HG03469 (cell line): ENCODE measurements at regions not wholly inside any gene's neighbourhood (a gene's known extent, or its start where the extent isn't known, plus 50 kb on each side); places are given as distances from the start of the nearest gene placed in this dataset.
A peak's percentile ranks its signal among the peaks of the same experiment; 100 is the strongest.

Experiments used
- ATAC-seq: cut with Tn5 transposase; IDR thresholded peaks from one replicate; pipeline ENCODE4 v1.9.1; 2021; ENCODE audit warnings: mild to moderate bottlenecking, moderate library complexity, moderate number of reproducible peaks; ENCODE audit not compliant: unreplicated experiment

DNA sequence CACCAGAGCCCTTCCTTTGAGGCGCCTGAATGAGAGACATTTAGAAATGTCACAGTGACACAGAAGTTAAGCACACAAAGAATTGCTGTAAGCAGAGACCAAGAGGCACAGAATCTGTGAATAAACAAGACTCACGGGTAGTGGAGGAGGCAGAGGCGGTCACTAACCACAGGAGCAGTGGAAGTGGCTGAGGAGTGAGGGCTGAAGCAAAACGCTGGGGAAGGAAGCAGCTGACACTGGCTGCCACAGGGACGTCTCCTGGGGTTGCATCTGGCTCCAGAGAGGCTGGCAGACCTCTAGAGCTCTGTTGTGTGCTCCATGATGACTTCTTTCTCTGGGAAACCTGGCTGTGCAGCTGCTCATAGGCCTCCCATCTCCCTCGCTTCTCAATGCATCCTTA is 65.0 kb upstream of the SLC2A12 start:
- no peak for ATAC-seq

DNA sequence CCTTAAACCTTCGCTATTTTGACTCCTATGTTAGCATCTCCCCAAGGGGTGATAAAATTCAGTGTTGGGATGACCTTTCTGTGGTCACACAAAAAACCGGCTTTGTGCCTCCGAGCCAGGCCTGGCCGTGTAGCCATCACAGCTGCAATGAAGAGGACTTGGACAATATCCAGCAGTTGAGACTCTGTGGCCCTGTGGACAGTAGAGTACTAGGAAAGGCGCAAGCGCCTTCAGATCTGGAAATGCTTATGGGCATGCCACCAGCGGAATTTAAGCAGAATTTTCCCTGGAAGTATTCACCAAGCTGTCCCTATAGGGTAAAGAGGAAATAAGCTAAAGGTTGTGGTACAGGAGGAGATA is 63.3 kb upstream of the SLC2A12 start:
- ATAC-seq = no peak

DNA sequence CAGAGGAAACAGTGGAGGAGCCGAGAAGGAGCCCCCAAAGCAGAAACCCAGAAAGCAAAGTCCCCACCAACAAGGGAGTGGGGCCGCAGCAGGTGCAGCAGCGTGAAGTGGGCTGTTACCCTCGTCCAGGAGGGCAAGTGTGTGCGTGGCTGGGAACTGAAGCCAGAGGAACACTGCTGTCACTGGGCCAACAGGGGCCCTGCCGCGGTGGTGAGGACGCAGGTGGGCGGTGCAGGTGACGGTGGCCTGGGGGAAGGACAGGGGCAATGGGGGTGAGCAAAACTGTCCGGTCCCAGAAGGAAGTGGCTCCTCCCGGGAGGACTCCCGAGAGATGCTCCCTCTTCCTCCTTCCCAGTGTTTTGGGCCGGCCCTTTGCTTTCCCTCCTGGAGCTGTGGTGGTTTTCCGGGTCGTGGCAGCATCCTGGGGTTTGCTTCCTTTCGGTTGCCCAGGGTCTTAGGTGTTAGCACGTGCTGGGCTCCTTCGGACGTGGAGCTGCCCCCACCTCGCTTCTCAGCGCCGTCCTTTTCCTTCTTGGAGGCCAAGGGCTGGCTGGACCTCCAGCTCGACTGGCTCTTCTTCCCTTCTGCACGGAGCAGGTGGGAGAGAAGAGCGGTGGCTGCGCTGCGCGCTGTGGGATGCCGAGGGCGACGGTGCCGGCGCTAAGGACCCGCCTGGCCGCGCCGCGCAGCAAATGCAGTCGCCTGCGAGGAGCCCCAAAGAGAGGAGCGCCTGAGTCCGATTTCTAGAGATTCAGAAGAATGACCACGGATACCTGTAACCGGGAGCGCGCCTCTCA is 62.7 kb upstream of the SLC2A12 start:
- no peak for ATAC-seq

DNA sequence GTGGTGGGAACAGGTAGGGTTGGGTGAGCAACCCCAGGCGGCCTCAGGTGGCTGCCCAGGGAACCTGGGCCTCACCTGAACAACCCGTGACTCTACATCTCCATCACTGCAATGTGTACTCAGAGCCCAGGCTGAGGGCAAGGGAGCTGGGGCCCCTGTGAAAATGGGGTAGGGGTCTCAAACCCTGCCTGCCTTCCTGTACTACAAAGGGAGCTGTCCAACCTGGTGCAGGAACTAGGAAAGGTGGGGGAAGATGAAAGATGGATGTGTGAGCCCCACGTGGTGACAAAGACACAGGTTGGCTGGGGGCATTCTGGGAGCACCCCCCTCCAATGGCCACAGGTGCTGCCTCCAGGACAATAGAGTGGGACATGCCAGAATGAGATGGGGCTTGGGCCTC is 62.1 kb upstream of the SLC2A12 start:
- no peak for ATAC-seq

DNA sequence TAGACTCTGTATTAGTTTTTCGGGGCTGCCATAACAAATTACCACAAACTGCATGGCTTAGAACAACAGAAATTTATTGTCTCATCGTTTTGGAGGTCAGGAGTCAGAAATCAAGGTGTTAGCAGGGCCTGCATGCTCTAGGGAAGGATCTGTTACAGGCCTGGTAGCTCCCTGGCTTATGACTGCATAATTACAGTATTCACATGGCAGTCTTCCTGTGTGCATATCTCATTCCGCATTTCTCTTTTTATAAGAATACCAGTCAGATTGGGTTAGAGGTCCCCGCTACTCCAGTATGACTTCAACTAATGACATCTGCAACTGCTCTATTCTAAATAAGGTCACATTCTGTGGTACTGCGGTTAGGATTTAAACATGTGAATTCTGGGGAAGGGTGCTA is 59.3 kb upstream of the SLC2A12 start:
- ATAC-seq = no peak

DNA sequence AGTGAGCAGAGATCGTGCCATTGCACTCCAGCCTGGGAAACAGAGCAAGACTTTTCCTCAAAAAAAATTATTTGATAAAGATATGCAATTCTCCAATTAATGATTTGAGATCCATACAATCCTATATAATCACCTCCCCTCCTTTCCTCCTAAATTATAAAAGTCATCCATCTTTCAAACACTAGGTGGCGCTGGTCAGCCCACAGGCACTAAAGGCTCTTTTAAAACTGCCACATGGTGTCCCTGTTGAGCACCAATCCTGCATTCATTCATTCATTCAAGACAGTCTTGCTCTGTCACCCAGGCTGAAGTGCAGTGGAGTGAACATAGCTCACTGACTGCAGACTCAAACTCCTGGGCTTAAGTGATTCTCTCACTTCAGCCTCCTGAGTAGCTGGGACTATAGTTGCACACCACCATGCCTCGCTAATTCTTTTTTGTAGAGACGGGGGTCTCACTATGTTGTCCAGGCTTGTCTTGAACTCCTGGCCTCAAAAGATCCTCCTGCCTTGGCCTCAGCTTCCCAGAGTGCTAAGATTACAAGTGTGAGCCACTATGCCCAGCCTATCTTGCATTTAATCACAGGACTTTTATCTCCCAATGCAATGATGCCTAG is 58.7 kb upstream of the SLC2A12 start:
- peak; percentile 76 for ATAC-seq

DNA sequence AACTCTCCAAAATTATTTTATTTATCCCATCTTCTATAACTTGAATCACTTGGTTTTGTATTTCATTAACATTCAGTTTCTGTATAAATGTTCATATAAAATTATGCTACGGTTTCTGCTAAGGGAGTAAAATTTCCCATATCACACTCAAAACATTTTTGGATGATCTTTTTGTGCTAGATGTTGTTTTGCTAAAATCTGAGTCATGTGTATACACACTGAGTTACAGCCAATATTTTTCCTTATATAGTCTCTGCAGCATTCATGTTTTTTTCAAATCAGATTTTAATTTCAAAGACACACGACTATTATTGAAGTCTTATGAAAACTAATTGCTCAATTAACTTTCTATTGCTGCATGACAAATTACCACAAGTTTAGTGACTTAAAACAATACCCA is 54.3 kb upstream of the SLC2A12 start:
- no peak for ATAC-seq

DNA sequence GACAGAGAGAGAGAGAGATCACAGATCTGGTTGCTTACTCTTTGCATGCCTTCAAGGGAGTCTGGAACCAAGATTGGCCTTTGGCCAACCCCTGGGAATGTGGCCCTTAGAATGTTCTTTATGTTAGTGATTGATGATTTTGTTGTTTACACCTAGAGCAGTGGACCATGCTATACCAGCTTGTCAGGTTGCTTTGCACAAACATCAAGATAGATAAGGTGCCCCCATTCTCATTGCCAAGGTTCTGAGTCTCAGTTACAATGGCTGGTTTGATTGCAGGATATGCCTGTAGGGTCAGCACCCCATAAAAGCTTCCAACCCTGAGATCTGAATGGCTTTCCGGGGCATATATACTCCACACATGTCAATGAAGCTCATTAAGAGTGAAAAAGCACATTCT is 53.5 kb upstream of the SLC2A12 start:
- ATAC-seq = no peak

DNA sequence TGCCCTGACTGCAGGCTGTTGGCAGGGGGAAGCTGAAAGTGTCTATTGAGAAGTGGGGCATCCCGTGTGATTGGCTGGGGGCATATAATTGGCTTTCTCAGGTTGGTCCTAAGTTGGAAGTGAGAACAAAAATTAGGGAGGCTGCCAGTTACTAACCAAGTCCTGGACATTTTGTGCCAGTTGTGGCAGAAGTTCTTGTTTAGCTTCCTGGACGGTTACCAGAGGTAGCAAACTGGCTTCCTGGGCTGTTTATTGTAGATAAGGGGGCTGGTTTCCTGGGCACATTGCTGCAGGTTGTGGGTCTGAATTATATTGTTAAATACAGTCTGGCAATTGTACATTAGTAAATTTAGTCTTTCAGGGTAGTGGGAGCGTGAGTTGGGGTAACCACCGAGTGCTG is 50.6 kb upstream of the SLC2A12 start:
- ATAC-seq = no peak
